PC-9 (cell line): ENCODE measurements at regions not wholly inside any gene's neighbourhood (a gene's known extent, or its start where the extent isn't known, plus 50 kb on each side); places are given as distances from the start of the nearest gene placed in this dataset.

Experiments used
- CTCF ChIP-seq: fragments of 200-600 bp; sonication (generic); conservative IDR thresholded peaks from 2 replicates; pipeline ENCODE4 v1.6.1; 2017; ENCODE audit warnings: mixed run types, antibody characterized with exemption, mild to moderate bottlenecking, moderate library complexity
- EZH2 ChIP-seq: fragments of 200-600 bp; sonication (generic); IDR thresholded peaks from 2 replicates; pipeline ENCODE4 v1.8.0; 2017; ENCODE audit warnings: antibody characterized with exemption, low read depth

- TF ChIP-seq CTCF (no peak), EZH2 (no peak)
Measured at GRCh38 chr10:6780008-6780677, 200.1 kb upstream of the PRKCQ start.
